ENCODE measurements at regions not wholly inside any gene's neighbourhood (a gene's known extent, or its start where the extent isn't known, plus 50 kb on each side); places are given as distances from the start of the nearest gene placed in this dataset.

DNA sequence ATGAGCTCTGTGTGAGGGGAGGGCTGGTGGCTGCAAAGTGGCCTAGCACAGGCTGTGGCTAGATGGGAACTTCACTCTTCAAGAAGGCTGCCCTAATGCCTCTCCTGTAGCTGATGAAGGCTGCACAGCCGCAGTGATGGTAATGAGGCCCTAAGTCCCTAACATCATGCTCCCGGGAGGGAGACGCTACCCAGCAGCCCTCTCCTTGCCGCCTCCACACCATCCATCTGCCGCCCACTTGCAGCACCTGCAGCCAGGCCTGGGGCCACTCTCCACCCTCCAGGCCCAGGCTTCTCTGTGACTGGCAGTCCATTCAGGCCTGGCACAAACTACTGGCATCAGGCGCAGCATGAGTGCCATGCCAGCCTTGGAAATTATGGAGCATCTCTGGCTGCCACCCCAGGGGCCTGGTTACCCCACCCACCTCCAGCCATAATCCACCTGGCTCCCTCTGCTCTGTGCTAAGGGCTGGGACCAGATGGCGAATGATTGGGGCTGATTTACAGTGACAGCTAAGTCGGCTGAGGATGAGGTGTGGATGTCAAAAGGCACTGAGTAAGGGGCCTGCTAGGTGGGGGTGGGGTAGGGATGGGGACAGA is 284.2 kb downstream of the LRFN2 start:
- no peaks in the 10 kb centered on the region for H3K79me2 ChIP-seq (ENCODE audit: low read length)
- no peak overlapping the region for H3K27ac ChIP-seq (ENCODE audit: low read length)
- H4K20me1 ChIP-seq (ENCODE audit: insufficient read depth, low read depth, low read length), result no peaks in the 10 kb centered on the region
- H3K4me2 ChIP-seq (ENCODE audit: low read depth, low read length, poor library complexity, severe bottlenecking), result no peak overlapping the region
- no peak overlapping the region for H3K4me3 ChIP-seq (ENCODE audit: low read length)
- H2AFZ ChIP-seq (ENCODE audit: low read length), result no peak overlapping the region
- no peaks in the 10 kb centered on the region for H3K9me3 ChIP-seq (ENCODE audit: low read length)
- no peaks in the 10 kb centered on the region for H3K4me1 ChIP-seq (ENCODE audit: low read length)
- H3K9me2 ChIP-seq (replicated peaks; ENCODE audit: insufficient read depth, low read length), result no peaks in the 10 kb centered on the region
- H3K27me3 ChIP-seq (ENCODE audit: low read length), result no peaks in the 10 kb centered on the region
- no peaks in the 10 kb centered on the region for H3K36me3 ChIP-seq (ENCODE audit: insufficient read depth, low read length)
- DNase-seq, result no peak
- no peak overlapping the region for H3K9ac ChIP-seq (ENCODE audit: low read length)

DNA sequence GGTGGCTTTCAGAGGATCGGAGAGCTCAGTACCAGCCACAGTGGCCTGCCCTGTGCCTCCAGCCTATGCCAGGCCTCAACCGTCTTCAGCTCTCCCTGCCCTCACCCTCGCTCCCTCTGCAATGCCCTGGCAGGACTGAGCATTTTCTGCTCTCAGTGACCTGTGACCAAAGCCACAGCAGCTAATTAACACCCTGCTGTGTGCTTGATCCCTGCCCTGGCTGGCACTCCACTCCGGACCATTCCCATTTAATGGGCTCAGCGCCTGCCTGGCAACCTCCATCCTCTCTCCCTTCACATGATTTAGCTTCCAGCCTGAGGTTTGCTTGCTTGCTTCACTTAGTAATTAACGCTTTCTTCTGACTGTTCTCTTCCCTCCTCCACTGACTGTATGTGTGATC is 287.5 kb downstream of the LRFN2 start:
- no peak for DNase-seq
- no peak overlapping the region for H3K4me2 ChIP-seq (ENCODE audit: low read depth, low read length, poor library complexity, severe bottlenecking)
- H3K9ac ChIP-seq (ENCODE audit: low read length), result no peak overlapping the region
- H3K9me3 ChIP-seq (ENCODE audit: low read length), result no peaks in the 10 kb centered on the region
- H4K20me1 ChIP-seq (ENCODE audit: insufficient read depth, low read depth, low read length), result no peaks in the 10 kb centered on the region
- no peaks in the 10 kb centered on the region for H3K4me1 ChIP-seq (ENCODE audit: low read length)
- H3K27me3 ChIP-seq (ENCODE audit: low read length), result no peaks in the 10 kb centered on the region
- no peaks in the 10 kb centered on the region for H3K36me3 ChIP-seq (ENCODE audit: insufficient read depth, low read length)
- H3K27ac ChIP-seq (ENCODE audit: low read length), result no peak overlapping the region
- no peaks in the 10 kb centered on the region for H3K79me2 ChIP-seq (ENCODE audit: low read length)
- no peaks in the 10 kb centered on the region for H3K9me2 ChIP-seq (replicated peaks; ENCODE audit: insufficient read depth, low read length)
- no peak overlapping the region for H2AFZ ChIP-seq (ENCODE audit: low read length)
- no peak overlapping the region for H3K4me3 ChIP-seq (ENCODE audit: low read length)

DNA sequence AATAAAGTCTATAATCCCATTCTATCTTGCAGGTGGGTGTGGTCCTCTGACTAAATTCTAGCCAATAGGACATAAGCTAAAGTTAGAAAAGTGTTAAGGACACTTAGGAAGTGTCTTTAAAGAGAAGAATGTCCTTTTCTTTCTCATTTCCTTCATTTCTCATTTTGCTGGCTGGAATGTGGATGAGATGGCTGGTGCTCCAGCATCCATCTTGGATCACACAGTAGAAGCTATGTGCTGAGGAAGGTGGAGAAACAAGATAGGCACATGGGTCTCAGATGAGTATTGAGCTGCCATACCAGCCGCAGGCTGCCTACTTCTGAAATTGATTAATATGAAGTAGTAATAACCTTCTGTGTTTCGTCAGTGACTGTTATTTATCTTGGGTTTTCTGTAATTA is 289.0 kb downstream of the LRFN2 start:
- no peak overlapping the region for H3K27ac ChIP-seq (ENCODE audit: low read length)
- no peak overlapping the region for H3K4me3 ChIP-seq (ENCODE audit: low read length)
- H3K27me3 ChIP-seq (ENCODE audit: low read length), result no peaks in the 10 kb centered on the region
- DNase-seq, result no peak
- H3K9ac ChIP-seq (ENCODE audit: low read length), result no peak overlapping the region
- H2AFZ ChIP-seq (ENCODE audit: low read length), result no peak overlapping the region
- H3K4me2 ChIP-seq (ENCODE audit: low read depth, low read length, poor library complexity, severe bottlenecking), result no peak overlapping the region
- no peaks in the 10 kb centered on the region for H3K9me2 ChIP-seq (replicated peaks; ENCODE audit: insufficient read depth, low read length)
- no peaks in the 10 kb centered on the region for H3K36me3 ChIP-seq (ENCODE audit: insufficient read depth, low read length)
- H4K20me1 ChIP-seq (ENCODE audit: insufficient read depth, low read depth, low read length), result no peaks in the 10 kb centered on the region
- no peaks in the 10 kb centered on the region for H3K4me1 ChIP-seq (ENCODE audit: low read length)
- no peaks in the 10 kb centered on the region for H3K9me3 ChIP-seq (ENCODE audit: low read length)
- H3K79me2 ChIP-seq (ENCODE audit: low read length), result no peaks in the 10 kb centered on the region

DNA sequence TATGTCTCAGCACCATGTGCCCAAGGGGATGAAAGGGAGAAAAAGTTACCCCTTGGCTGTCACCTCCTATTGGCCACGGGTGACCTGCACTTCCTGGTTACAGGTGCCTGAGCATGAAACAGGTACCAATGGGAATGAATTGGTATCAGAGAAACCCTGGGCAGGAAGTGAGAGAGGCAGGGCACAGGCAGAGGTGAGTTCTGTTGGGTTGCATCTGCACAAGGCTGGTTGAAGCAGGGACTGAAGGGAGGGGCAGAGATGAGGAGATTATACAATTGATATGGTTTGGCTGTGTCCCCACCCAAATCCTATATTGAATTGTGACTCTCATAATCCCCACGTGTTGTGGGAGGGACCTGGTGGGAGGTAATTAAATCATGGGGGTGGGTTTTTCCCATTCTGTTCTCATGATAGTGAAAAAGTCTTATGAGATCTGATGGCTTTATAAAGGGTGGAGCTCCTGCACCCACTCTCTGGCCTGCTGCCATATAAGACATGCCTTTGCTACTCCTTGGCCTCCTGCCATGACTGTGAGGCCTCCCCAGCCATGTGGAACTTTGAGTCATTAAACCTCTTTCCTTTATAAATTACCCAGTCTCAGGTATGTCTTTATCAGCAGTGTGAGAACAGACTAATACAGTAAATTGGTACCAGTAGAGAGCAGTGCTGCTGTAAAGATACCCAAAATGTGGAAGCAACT is 291.8 kb downstream of the LRFN2 start:
- Histone ChIP-seq H3K9me2 (replicated peaks; ENCODE audit: insufficient read depth, low read length) (no peaks in the 10 kb centered on the region), H3K27ac (ENCODE audit: low read length) (no peak overlapping the region), H3K4me3 (ENCODE audit: low read length) (no peak overlapping the region), H3K4me2 (ENCODE audit: low read depth, low read length, poor library complexity, severe bottlenecking) (no peak overlapping the region), H2AFZ (ENCODE audit: low read length) (no peak overlapping the region), H3K79me2 (ENCODE audit: low read length) (no peaks in the 10 kb centered on the region), H3K27me3 (ENCODE audit: low read length) (no peaks in the 10 kb centered on the region), H3K9ac (ENCODE audit: low read length) (no peak overlapping the region), H3K9me3 (ENCODE audit: low read length) (no peaks in the 10 kb centered on the region), H4K20me1 (ENCODE audit: insufficient read depth, low read depth, low read length) (no peaks in the 10 kb centered on the region), H3K4me1 (ENCODE audit: low read length) (no peaks in the 10 kb centered on the region), H3K36me3 (ENCODE audit: insufficient read depth, low read length) (no peaks in the 10 kb centered on the region)
- DNase-seq, result no peak

DNA sequence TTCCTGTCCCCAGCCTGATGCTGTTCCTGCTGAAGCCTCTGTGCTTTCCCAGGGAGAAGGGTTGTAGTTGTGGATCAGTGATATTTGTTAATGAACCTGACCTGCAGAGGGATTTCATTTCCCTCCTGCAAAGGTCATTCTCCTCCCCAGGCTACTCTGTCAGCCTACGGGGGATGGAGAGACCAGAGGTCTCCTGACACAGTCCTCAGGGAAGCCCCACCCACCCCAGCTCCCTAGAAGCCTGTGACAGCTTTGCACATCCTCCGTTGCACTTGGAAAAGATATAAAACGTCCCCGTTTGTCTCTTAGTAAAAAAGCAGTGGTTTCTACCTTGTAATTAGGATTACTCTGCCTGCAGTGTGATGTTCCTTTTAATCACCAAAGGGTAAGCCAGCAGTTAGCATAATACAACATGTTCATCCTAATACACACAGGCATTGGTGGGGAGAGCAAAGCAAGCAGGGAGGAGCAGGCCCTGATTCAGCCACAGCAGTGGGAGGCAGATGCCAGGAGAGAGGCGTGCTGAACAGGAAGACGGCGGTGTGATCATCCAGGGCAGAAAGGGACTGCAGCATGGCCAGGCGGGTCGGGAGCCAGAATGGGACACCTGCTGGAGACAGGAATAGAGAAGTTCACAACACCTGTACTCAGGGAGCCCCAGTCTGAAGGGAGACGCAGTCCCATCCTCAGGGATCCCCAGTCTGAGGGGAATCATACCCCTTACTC is 293.5 kb downstream of the LRFN2 start:
- Histone ChIP-seq H3K4me3 (ENCODE audit: low read length) (no peak overlapping the region), H3K4me1 (ENCODE audit: low read length) (no peaks in the 10 kb centered on the region), H4K20me1 (ENCODE audit: insufficient read depth, low read depth, low read length) (no peaks in the 10 kb centered on the region), H3K27me3 (ENCODE audit: low read length) (no peaks in the 10 kb centered on the region), H3K27ac (ENCODE audit: low read length) (no peak overlapping the region), H3K9me2 (replicated peaks; ENCODE audit: insufficient read depth, low read length) (no peaks in the 10 kb centered on the region), H2AFZ (ENCODE audit: low read length) (no peak overlapping the region), H3K79me2 (ENCODE audit: low read length) (no peaks in the 10 kb centered on the region), H3K9me3 (ENCODE audit: low read length) (no peaks in the 10 kb centered on the region), H3K9ac (ENCODE audit: low read length) (no peak overlapping the region), H3K36me3 (ENCODE audit: insufficient read depth, low read length) (no peaks in the 10 kb centered on the region), H3K4me2 (ENCODE audit: low read depth, low read length, poor library complexity, severe bottlenecking) (no peak overlapping the region)
- no peak for DNase-seq

GRCh38 chr6:40293060-40293459 is 294.1 kb downstream of the LRFN2 start:
- Histone ChIP-seq H3K4me3 (ENCODE audit: low read length) (no peak overlapping the region), H3K9ac (ENCODE audit: low read length) (no peak overlapping the region), H3K9me3 (ENCODE audit: low read length) (no peaks in the 10 kb centered on the region), H3K27me3 (ENCODE audit: low read length) (no peaks in the 10 kb centered on the region), H3K4me2 (ENCODE audit: low read depth, low read length, poor library complexity, severe bottlenecking) (no peak overlapping the region), H3K9me2 (replicated peaks; ENCODE audit: insufficient read depth, low read length) (no peaks in the 10 kb centered on the region), H4K20me1 (ENCODE audit: insufficient read depth, low read depth, low read length) (no peaks in the 10 kb centered on the region), H3K79me2 (ENCODE audit: low read length) (no peaks in the 10 kb centered on the region), H3K27ac (ENCODE audit: low read length) (no peak overlapping the region), H2AFZ (ENCODE audit: low read length) (no peak overlapping the region), H3K36me3 (ENCODE audit: insufficient read depth, low read length) (no peaks in the 10 kb centered on the region), H3K4me1 (ENCODE audit: low read length) (no peaks in the 10 kb centered on the region)
- DNase-seq, result no peak

- no peak for DNase-seq
- Histone ChIP-seq H3K9ac (ENCODE audit: low read length) (no peak overlapping the region), H3K36me3 (ENCODE audit: insufficient read depth, low read length) (no peaks in the 10 kb centered on the region), H4K20me1 (ENCODE audit: insufficient read depth, low read depth, low read length) (no peaks in the 10 kb centered on the region), H3K4me2 (ENCODE audit: low read depth, low read length, poor library complexity, severe bottlenecking) (no peak overlapping the region), H3K4me1 (ENCODE audit: low read length) (peaks cover 5% of the 10 kb centered on the region), H3K4me3 (ENCODE audit: low read length) (no peak overlapping the region), H3K79me2 (ENCODE audit: low read length) (no peaks in the 10 kb centered on the region), H2AFZ (ENCODE audit: low read length) (no peak overlapping the region), H3K27ac (ENCODE audit: low read length) (no peak overlapping the region), H3K9me2 (replicated peaks; ENCODE audit: insufficient read depth, low read length) (no peaks in the 10 kb centered on the region), H3K9me3 (ENCODE audit: low read length) (no peaks in the 10 kb centered on the region), H3K27me3 (ENCODE audit: low read length) (no peaks in the 10 kb centered on the region)
Observed at GRCh38 chr6:40290816-40291215, 296.3 kb downstream of the LRFN2 start.

GRCh38 chr6:40288919-40289318 is 298.2 kb downstream of the LRFN2 start:
- Histone ChIP-seq H3K4me2 (ENCODE audit: low read depth, low read length, poor library complexity, severe bottlenecking) (no peak overlapping the region), H3K4me1 (ENCODE audit: low read length) (peaks cover 11% of the 10 kb centered on the region), H3K27me3 (ENCODE audit: low read length) (no peaks in the 10 kb centered on the region), H3K4me3 (ENCODE audit: low read length) (no peak overlapping the region), H4K20me1 (ENCODE audit: insufficient read depth, low read depth, low read length) (no peaks in the 10 kb centered on the region), H2AFZ (ENCODE audit: low read length) (no peak overlapping the region), H3K36me3 (ENCODE audit: insufficient read depth, low read length) (no peaks in the 10 kb centered on the region), H3K79me2 (ENCODE audit: low read length) (no peaks in the 10 kb centered on the region), H3K9ac (ENCODE audit: low read length) (no peak overlapping the region), H3K27ac (ENCODE audit: low read length) (no peak overlapping the region), H3K9me3 (ENCODE audit: low read length) (no peaks in the 10 kb centered on the region), H3K9me2 (replicated peaks; ENCODE audit: insufficient read depth, low read length) (no peaks in the 10 kb centered on the region)
- no peak for DNase-seq
